ENCODE measurements at regions not wholly inside any gene's neighbourhood (a gene's known extent, or its start where the extent isn't known, plus 50 kb on each side); places are given as distances from the start of the nearest gene placed in this dataset.

GRCh38 chr2:189327879-189328847 is 113.1 kb upstream of the WDR75 start:
- DNase-seq (ENCODE audit: low read depth): peak; percentile 88
- H3K4me3 ChIP-seq (replicated peaks; ENCODE audit: low read depth, low read length): no peak overlapping the region
- TF ChIP-seq CTCF (IDR thresholded peaks at IDR 0.05; ENCODE audit: low read length, missing control alignments): no peak

GRCh38 chr2:189328848-189329245 is 112.4 kb upstream of the WDR75 start:
- TF ChIP-seq CTCF (IDR thresholded peaks at IDR 0.05; ENCODE audit: low read length, missing control alignments): no peak
- peak; percentile 74 for DNase-seq (ENCODE audit: low read depth)

GRCh38 chr2:189336276-189336975 is 104.8 kb upstream of the WDR75 start:
- DNase-seq (ENCODE audit: low read depth): peak; percentile 50
- no peak overlapping the region for H3K4me3 ChIP-seq (replicated peaks; ENCODE audit: low read depth, low read length)
- no peak for TF ChIP-seq CTCF (IDR thresholded peaks at IDR 0.05; ENCODE audit: low read length, missing control alignments)

More at GRCh38 chr2:189328848-189329245, 112.4 kb upstream of the WDR75 start:
- no peak overlapping the region for H3K4me3 ChIP-seq (replicated peaks; ENCODE audit: low read depth, low read length)

- no peak for TF ChIP-seq CTCF (IDR thresholded peaks at IDR 0.05; ENCODE audit: low read length, missing control alignments)
Measured at GRCh38 chr2:189337656-189338055, 103.6 kb upstream of the WDR75 start.

GRCh38 chr2:189338115-189338514 is 103.2 kb upstream of the WDR75 start:
- no peak overlapping the region for H3K4me3 ChIP-seq (replicated peaks; ENCODE audit: low read depth, low read length)
- TF ChIP-seq CTCF (IDR thresholded peaks at IDR 0.05; ENCODE audit: low read length, missing control alignments): no peak
- no peak for DNase-seq (ENCODE audit: low read depth)

More at GRCh38 chr2:189337656-189338055, 103.6 kb upstream of the WDR75 start:
- peak; percentile 90 for DNase-seq (ENCODE audit: low read depth)
- no peak overlapping the region for H3K4me3 ChIP-seq (replicated peaks; ENCODE audit: low read depth, low read length)

GRCh38 chr2:189341077-189341476 is 100.2 kb upstream of the WDR75 start:
- TF ChIP-seq CTCF (IDR thresholded peaks at IDR 0.05; ENCODE audit: low read length, missing control alignments): no peak
- no peak for DNase-seq (ENCODE audit: low read depth)
- H3K4me3 ChIP-seq (replicated peaks; ENCODE audit: low read depth, low read length): no peak overlapping the region

Measured in fibroblast of pulmonary artery (primary cell).